GM13976 (cell line): ENCODE measurements at regions not wholly inside any gene's neighbourhood (a gene's known extent, or its start where the extent isn't known, plus 50 kb on each side); places are given as distances from the start of the nearest gene placed in this dataset.

Experiments used
- DNase-seq: peaks from one replicate; pipeline ENCODE4 v3.0.0; 2012; ENCODE audit warnings: low spot score
- CTCF ChIP-seq: IDR thresholded peaks from 2 replicates; pipeline ENCODE4 v1.5.1; 2012; ENCODE audit warnings: borderline replicate concordance, mild to moderate bottlenecking; ENCODE audit not compliant: insufficient read depth; ENCODE audit errors: extremely low read depth, missing control alignments, control extremely low read depth
- in situ Hi-C: fragments of 300-500 bp; cut with MboI; formaldehyde crosslinking; loops from one replicate; pipeline ENCODE4 v1.12.0; 2022; ENCODE audit warnings: low sequenced_read_pairs, mixed read lengths, inconsistent platforms; ENCODE audit not compliant: unreplicated experiment

DNA sequence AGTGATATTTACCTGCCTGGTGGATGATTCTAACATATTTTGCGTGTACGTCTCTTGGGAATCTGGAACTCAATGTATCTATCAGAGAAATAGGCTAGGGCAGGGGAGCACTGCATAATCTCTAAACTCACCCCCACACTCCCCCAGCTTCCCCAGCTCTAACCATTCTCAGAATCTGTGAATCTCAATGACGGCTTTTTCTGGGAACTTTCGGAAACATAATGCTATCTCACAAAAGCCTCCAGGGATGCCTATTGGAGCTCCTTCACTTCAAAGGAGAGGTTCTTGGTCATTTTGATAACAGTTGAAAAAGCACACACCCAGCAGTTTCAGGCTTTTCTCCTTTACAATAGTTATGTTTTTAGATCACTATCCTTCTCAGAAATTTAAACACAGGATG is 113.8 kb upstream of the MAGI3 start:
- DNase-seq = no peak
- no peak for TF ChIP-seq CTCF
- in situ Hi-C loops = no loop called here

GRCh38 chr1:113278371-113278770 is 111.9 kb upstream of the MAGI3 start:
- no peak for TF ChIP-seq CTCF
- in situ Hi-C loops = no loop called here
- no peak for DNase-seq

GRCh38 chr1:113278777-113279176 is 111.5 kb upstream of the MAGI3 start:
- in situ Hi-C loops = no loop called here
- no peak for DNase-seq
- TF ChIP-seq CTCF = no peak

DNA sequence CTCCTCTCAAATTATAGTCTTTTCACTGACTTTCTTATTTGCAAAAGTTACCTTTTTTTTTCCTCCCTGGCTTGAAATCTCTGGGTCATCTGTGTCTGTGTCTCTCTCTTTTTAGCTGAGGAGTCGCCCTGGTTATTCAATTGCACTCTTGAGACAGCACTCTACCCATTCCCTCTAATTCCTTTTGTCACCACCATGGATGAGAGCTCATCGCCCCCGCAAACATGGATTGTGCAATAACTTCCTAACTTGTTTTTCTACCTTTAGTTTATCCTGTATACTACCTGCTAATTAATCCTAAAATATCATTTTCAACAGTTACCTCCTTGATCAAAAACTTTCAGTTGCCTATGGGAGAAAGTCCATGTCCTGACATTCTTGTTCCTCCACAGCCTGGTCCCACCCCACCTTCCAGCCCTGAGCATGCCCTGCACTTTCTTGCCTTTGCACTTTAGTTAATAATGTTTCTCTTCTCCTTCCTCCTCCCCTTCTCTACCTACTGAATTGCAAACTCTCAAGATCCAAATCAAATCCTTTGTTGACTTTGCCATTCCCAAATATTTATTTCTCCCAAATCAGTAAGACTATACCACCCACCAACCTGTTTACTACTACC is 110.4 kb upstream of the MAGI3 start:
- in situ Hi-C loops = no loop called here
- no peak for DNase-seq
- no peak for TF ChIP-seq CTCF

DNA sequence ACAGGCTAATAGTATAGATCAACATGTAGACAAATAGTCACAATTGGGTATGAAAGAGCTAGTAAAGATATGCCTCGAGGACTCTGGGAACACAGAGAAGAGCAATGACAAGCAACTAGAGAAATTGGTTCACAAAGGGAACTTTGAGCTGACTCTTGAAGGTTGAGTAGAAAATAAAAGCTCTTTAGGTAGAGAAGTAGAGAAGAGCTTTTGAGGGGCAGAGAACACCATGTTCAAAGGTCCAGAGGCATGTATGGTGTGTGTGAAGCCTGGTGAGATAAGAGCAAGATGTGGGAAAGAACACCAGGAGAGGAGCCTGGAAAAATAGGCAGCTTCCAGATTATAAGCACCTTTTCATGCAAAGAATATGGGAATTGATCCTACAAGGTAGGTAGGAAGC is 109.7 kb upstream of the MAGI3 start:
- no peak for DNase-seq
- TF ChIP-seq CTCF = no peak
- in situ Hi-C loops = no loop called here

GRCh38 chr1:113281550-113281949 is 108.8 kb upstream of the MAGI3 start:
- no peak for DNase-seq
- in situ Hi-C loops = no loop called here
- TF ChIP-seq CTCF = no peak
